ENCODE measurements at regions not wholly inside any gene's neighbourhood (a gene's known extent, or its start where the extent isn't known, plus 50 kb on each side); places are given as distances from the start of the nearest gene placed in this dataset.
"Not testable (repeated sequence)": the region's sequence is repeated elsewhere in the genome, so short reads cannot be mapped to it uniquely, and the experiment has no call there.

DNA sequence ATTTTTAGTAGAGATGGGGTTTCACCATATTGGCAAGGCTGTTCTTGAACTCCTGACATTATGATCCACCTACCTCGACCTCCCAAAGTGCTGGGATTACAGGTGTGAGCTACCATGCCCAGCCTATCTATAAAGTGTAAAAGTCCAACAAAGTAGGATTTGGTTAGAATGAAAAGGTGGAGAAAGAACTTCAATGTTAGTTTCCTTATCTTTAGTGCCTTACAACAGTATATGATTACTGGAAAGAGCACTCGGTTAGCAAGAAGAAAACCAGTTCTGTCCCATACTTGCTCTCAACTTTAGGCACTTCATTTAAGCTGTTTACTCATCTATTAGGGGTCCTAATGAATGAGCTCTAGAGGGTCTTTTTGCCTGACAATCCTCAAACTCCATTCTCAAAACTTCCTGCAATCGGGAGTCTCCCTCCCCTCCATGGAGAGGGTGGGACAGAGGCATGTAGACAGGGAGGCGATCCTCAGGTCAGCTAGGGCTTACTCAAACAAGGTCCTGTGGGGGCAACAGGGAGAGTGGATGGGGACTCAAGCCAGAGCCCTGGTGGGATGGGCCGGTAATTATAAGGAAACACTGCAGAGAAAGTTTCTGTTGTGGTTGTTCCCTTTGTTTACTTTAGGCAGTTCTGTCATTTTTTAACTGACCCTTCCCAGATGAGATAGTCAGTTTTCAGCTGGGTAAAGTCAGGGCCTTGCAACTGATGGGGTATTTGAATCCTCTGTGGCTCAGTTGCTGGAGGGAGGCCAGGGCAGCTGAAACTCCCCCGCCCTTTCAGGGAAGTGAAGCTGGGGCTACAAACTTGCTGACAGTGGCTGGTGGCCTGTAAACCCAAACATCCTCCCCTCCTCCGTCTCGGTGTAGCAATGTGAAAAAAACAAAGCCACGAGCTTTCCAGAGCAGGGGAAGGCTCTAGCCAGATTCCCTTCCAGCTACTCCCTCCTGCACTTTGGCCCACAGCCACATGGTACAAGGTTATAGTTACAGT lies 64.4 kb upstream of the NOTCH2NLA start:
- H3K4me3 ChIP-seq (replicated peaks; ENCODE audit: low read depth, low read length); DNase-seq (ENCODE audit: extremely low read depth, low read depth): not testable (repeated sequence)

GRCh38 chr1:146292424-146292823 lies 63.6 kb upstream of the NOTCH2NLA start:
- DNase-seq (ENCODE audit: extremely low read depth, low read depth); H3K4me3 ChIP-seq (replicated peaks; ENCODE audit: low read depth, low read length): not testable (repeated sequence)

GRCh38 chr1:146287881-146288280 lies 59.1 kb upstream of the NOTCH2NLA start:
- DNase-seq (ENCODE audit: extremely low read depth, low read depth); H3K4me3 ChIP-seq (replicated peaks; ENCODE audit: low read depth, low read length): not testable (repeated sequence)

DNA sequence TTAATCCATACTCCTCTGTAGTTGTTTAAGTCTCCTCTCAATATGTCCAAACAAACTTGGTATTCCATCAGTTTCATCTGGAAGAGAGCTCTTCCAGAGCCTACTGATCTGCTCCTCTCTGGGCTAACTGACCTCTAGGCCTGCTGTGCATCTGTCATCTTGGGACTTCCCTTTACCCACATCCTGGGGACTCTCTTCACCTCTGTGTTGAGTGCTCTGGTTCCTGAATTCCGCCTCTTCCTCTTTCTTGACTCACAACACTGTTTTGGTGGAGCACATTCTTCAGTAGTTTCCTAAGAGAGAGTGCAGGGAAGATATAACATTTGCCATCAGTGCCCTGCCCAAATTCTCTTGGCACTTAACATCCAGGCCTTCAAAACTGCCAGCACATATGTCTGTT lies 55.9 kb upstream of the NOTCH2NLA start:
- H3K4me3 ChIP-seq (replicated peaks; ENCODE audit: low read depth, low read length); DNase-seq (ENCODE audit: extremely low read depth, low read depth): not testable (repeated sequence)

GRCh38 chr1:146283527-146283880 lies 54.7 kb upstream of the NOTCH2NLA start:
- not testable (repeated sequence) for DNase-seq (ENCODE audit: extremely low read depth, low read depth); H3K4me3 ChIP-seq (replicated peaks; ENCODE audit: low read depth, low read length)

DNA sequence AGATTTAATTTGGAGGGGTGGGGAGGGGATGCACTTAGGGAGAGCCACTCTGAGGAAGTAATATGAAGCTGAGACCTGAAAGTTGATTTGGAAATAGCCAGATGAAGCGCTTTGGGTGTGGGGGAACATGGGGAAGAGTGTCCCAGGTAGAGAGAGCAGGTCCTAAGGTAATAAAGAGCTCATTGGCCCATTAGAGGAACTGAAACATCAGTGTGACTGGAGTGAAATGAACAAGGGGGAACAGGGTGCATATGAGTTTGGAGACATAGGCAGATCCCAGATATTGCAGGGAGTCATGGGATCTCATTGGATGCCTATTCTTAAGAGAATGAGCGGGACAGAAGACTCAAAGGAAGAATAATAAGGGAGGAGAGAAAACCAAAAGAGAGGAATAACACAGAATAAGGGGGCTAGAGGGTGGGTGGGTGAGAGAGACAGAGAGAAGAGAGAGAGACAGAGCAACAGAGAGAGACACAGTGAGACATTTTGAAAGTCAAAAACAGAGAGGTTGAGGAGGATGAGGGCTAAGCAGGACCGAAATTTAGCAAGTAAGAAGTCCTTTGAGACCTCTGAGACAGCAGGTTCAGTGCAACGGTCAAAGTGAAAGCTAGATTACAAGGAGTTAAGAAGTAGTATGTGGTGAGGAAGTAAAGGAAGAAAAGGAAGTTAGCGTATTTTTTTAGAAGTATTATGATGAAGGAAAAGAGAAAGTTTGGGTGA lies 54.1 kb upstream of the NOTCH2NLA start:
- not testable (repeated sequence) for H3K4me3 ChIP-seq (replicated peaks; ENCODE audit: low read depth, low read length); DNase-seq (ENCODE audit: extremely low read depth, low read depth)

DNA sequence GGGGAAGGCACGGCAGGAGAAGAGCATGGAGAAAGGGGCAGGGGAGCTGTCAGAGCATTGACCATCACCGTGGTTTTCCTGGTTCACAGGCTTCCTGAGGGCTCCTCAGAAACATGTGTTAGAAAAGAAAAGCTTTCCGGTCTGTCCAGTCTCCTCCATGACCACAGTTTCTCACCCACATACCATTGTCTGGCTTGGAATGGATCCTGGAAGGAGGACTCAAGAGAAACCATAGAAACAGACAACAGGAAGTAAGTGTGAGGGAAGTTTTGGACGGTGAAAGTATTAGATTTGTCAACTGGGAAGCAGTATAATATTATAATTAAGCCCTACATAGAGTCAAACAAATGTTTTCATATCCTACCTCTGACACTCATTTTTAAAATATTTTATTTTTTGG lies 52.7 kb upstream of the NOTCH2NLA start:
- not testable (repeated sequence) for DNase-seq (ENCODE audit: extremely low read depth, low read depth)

DNA sequence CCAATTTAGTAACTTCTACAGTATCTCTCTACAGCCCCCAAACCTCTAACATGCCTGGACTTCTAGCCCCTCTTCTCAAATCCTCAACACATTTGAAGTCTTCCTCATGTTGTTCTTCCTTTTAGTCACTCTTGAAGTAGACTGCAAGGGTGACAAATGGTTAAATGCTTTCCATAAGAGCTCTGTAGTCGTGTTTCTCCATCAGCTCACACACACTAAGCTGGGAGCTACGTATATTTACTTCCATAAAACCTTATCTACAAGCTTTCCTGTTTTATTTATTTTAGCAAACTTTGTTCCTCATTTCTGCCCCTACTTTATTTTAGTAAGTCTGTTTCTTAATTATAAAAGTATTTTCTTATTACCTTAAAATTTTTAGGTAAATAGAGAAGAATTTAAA lies 49.9 kb upstream of the NOTCH2NLA start:
- not testable (repeated sequence) for DNase-seq (ENCODE audit: extremely low read depth, low read depth); H3K4me3 ChIP-seq (replicated peaks; ENCODE audit: low read depth, low read length)

More for the DNA sequence above, 52.7 kb upstream of the NOTCH2NLA start:
- not testable (repeated sequence) for H3K4me3 ChIP-seq (replicated peaks; ENCODE audit: low read depth, low read length)
